Memory B cell (primary cell): ENCODE measurements at regions not wholly inside any gene's neighbourhood (a gene's known extent, or its start where the extent isn't known, plus 50 kb on each side); places are given as distances from the start of the nearest gene placed in this dataset.

Experiments
- ATAC-seq: fragments of 150-1000 bp; cut with Tn5 transposase; 2 replicates; pipeline ENCODE4 v1.10.0; 2021; ENCODE audit warnings: low read depth, mild to moderate bottlenecking, moderate library complexity
- DNase-seq, 2 donors: peaks; one replicate each; pipeline ENCODE4 v3.0.0; 2022; ENCODE audit warnings: low spot score in 2 of 2
- H3K27ac Mint-ChIP-seq: one replicate; pipeline ENCODE4 v1.8.0; 2022; ENCODE audit warnings: mild to moderate bottlenecking, moderate library complexity, mixed read lengths
- H3K27me3 Mint-ChIP-seq: one replicate; pipeline ENCODE4 v1.8.0; 2022; ENCODE audit warnings: mixed read lengths
- H3K36me3 Mint-ChIP-seq: one replicate; pipeline ENCODE4 v1.8.0; 2022; ENCODE audit warnings: mild to moderate bottlenecking, mixed read lengths
- H3K4me1 Mint-ChIP-seq: one replicate; pipeline ENCODE4 v1.8.0; 2022; ENCODE audit warnings: mixed read lengths
- H3K4me3 Mint-ChIP-seq: one replicate; pipeline ENCODE4 v1.8.0; 2022; ENCODE audit warnings: mild to moderate bottlenecking, moderate library complexity, mixed read lengths
- H3K9me3 Mint-ChIP-seq: one replicate; pipeline ENCODE4 v1.8.0; 2022; ENCODE audit warnings: mixed read lengths

GRCh38 chr3:174417573-174417972 lies 441.6 kb upstream of the NAALADL2 start:
- Mint-ChIP-seq H3K27me3 (no peaks in the 10 kb centered on the region), H3K27ac (no peak overlapping the region), H3K9me3 (peaks cover 5% of the 10 kb centered on the region), H3K4me3 (no peak overlapping the region), H3K36me3 (no peaks in the 10 kb centered on the region), H3K4me1 (no peaks in the 10 kb centered on the region)
- DNase-seq (no peak), ATAC-seq (no peak)

- no peaks in the 10 kb centered on the region for H3K27me3 Mint-ChIP-seq
- H3K4me1 Mint-ChIP-seq, result no peaks in the 10 kb centered on the region
- ATAC-seq (no peak), DNase-seq (no peak)
- no peak overlapping the region for H3K27ac Mint-ChIP-seq
- peaks cover 5% of the 10 kb centered on the region for H3K9me3 Mint-ChIP-seq
- no peak overlapping the region for H3K4me3 Mint-ChIP-seq
- H3K36me3 Mint-ChIP-seq, result no peaks in the 10 kb centered on the region
These were observed 439.9 kb upstream of the NAALADL2 start for GRCh38 chr3:174419216-174419615.

GRCh38 chr3:174423936-174424335 lies 435.2 kb upstream of the NAALADL2 start:
- Mint-ChIP-seq H3K27ac (no peak overlapping the region), H3K4me3 (no peak overlapping the region), H3K9me3 (peaks cover 8% of the 10 kb centered on the region), H3K4me1 (no peaks in the 10 kb centered on the region), H3K27me3 (no peaks in the 10 kb centered on the region), H3K36me3 (no peaks in the 10 kb centered on the region)
- DNase-seq, result no peak
- ATAC-seq, result no peak

- H3K9me3 Mint-ChIP-seq, result peaks cover 10% of the 10 kb centered on the region
- no peak overlapping the region for H3K4me3 Mint-ChIP-seq
- no peak for ATAC-seq
These were observed 434.5 kb upstream of the NAALADL2 start for GRCh38 chr3:174424656-174425055.

GRCh38 chr3:174425422-174425821 lies 433.7 kb upstream of the NAALADL2 start:
- ATAC-seq, result no peak
- Mint-ChIP-seq H3K27me3 (no peaks in the 10 kb centered on the region), H3K9me3 (peaks cover 8% of the 10 kb centered on the region), H3K4me1 (no peaks in the 10 kb centered on the region), H3K36me3 (no peaks in the 10 kb centered on the region), H3K4me3 (no peak overlapping the region), H3K27ac (no peak overlapping the region)
- DNase-seq, result no peak

More at GRCh38 chr3:174424656-174425055, 434.5 kb upstream of the NAALADL2 start:
- DNase-seq, result no peak
- Mint-ChIP-seq H3K27me3 (no peaks in the 10 kb centered on the region), H3K27ac (no peak overlapping the region), H3K36me3 (no peaks in the 10 kb centered on the region), H3K4me1 (no peaks in the 10 kb centered on the region)

GRCh38 chr3:174430986-174431385 lies 428.1 kb upstream of the NAALADL2 start:
- H3K4me1 Mint-ChIP-seq, result no peaks in the 10 kb centered on the region
- no peak for DNase-seq
- peaks cover 11% of the 10 kb centered on the region for H3K9me3 Mint-ChIP-seq
- ATAC-seq, result no peak
- H3K27ac Mint-ChIP-seq, result no peak overlapping the region
- H3K36me3 Mint-ChIP-seq, result no peaks in the 10 kb centered on the region
- H3K27me3 Mint-ChIP-seq, result no peaks in the 10 kb centered on the region
- H3K4me3 Mint-ChIP-seq, result no peak overlapping the region

- DNase-seq (no peak), ATAC-seq (no peak)
- Mint-ChIP-seq H3K27me3 (no peaks in the 10 kb centered on the region), H3K4me1 (no peaks in the 10 kb centered on the region), H3K9me3 (peaks cover 12% of the 10 kb centered on the region), H3K4me3 (no peak overlapping the region), H3K27ac (no peak overlapping the region), H3K36me3 (no peaks in the 10 kb centered on the region)
These were observed 427.4 kb upstream of the NAALADL2 start for GRCh38 chr3:174431717-174432116.

- Mint-ChIP-seq H3K27me3 (peaks cover 6% of the 10 kb centered on the region), H3K27ac (no peak overlapping the region), H3K36me3 (peaks cover 3% of the 10 kb centered on the region), H3K4me1 (peaks cover 4% of the 10 kb centered on the region), H3K9me3 (peaks cover 9% of the 10 kb centered on the region), H3K4me3 (no peak overlapping the region)
- ATAC-seq (no peak), DNase-seq (no peak)
These were observed 422.8 kb upstream of the NAALADL2 start for GRCh38 chr3:174436367-174436766.

- Mint-ChIP-seq H3K36me3 (peaks cover 3% of the 10 kb centered on the region), H3K9me3 (peaks cover 9% of the 10 kb centered on the region), H3K27me3 (peaks cover 9% of the 10 kb centered on the region), H3K27ac (no peak overlapping the region), H3K4me1 (peaks cover 7% of the 10 kb centered on the region), H3K4me3 (no peak overlapping the region)
- no peak for ATAC-seq
- DNase-seq, result no peak
These were observed 420.5 kb upstream of the NAALADL2 start for GRCh38 chr3:174438501-174439145.

- Mint-ChIP-seq H3K27ac (no peak overlapping the region), H3K4me3 (peak overlapping the region; percentile 11), H3K36me3 (peaks cover 3% of the 10 kb centered on the region), H3K4me1 (peaks cover 7% of the 10 kb centered on the region), H3K9me3 (peaks cover 4% of the 10 kb centered on the region), H3K27me3 (peaks cover 9% of the 10 kb centered on the region)
- no peak for DNase-seq
- ATAC-seq, result no peak
These were observed 419.5 kb upstream of the NAALADL2 start for GRCh38 chr3:174439331-174440252.

GRCh38 chr3:174440253-174440701 lies 418.9 kb upstream of the NAALADL2 start:
- Mint-ChIP-seq H3K36me3 (peaks cover 3% of the 10 kb centered on the region), H3K27me3 (peaks cover 9% of the 10 kb centered on the region), H3K4me3 (no peak overlapping the region), H3K4me1 (peaks cover 7% of the 10 kb centered on the region), H3K27ac (no peak overlapping the region), H3K9me3 (peaks cover 4% of the 10 kb centered on the region)
- no peak for ATAC-seq
- no peak for DNase-seq

GRCh38 chr3:174440741-174441587 lies 418.2 kb upstream of the NAALADL2 start:
- peak; percentile 8 for ATAC-seq
- Mint-ChIP-seq H3K4me1 (peaks cover 7% of the 10 kb centered on the region), H3K36me3 (peaks cover 3% of the 10 kb centered on the region), H3K27ac (no peak overlapping the region), H3K4me3 (peak overlapping the region; percentile 65), H3K27me3 (peaks cover 9% of the 10 kb centered on the region), H3K9me3 (peaks cover 4% of the 10 kb centered on the region)
- no peak for DNase-seq

GRCh38 chr3:174441588-174442301 lies 417.4 kb upstream of the NAALADL2 start:
- no peak overlapping the region for H3K27ac Mint-ChIP-seq
- H3K27me3 Mint-ChIP-seq, result peaks cover 9% of the 10 kb centered on the region
- peak overlapping the region; percentile 65 for H3K4me3 Mint-ChIP-seq
- peaks cover 3% of the 10 kb centered on the region for H3K36me3 Mint-ChIP-seq
- peaks cover 7% of the 10 kb centered on the region for H3K4me1 Mint-ChIP-seq
- H3K9me3 Mint-ChIP-seq, result peaks cover 3% of the 10 kb centered on the region
- no peak for ATAC-seq
- no peak for DNase-seq
